WTC11 (cell line): ENCODE measurements at regions not wholly inside any gene's neighbourhood (a gene's known extent, or its start where the extent isn't known, plus 50 kb on each side); places are given as distances from the start of the nearest gene placed in this dataset.

Experiments
- ATAC-seq: fragments of 200-7000 bp; cut with Tn5 transposase; 2 replicates; pipeline ENCODE4 v1.10.0; 2021; ENCODE audit warnings: mild to moderate bottlenecking, moderate library complexity
- CTCF ChIA-PET: fragments of 300-600 bp; sonication (Branson Sonifier 250); formaldehyde crosslinking; loops from one replicate; lab custom pipeline; 2021; ENCODE audit warnings: antibody characterized with exemption; lab: Charles Lee
- POLR2A ChIA-PET: fragments of 350-600 bp; sonication (Branson Sonifier 250); formaldehyde crosslinking; loops from one replicate; lab custom pipeline; 2021; ENCODE audit warnings: antibody characterized with exemption; lab: Charles Lee
- DNase-seq: peaks from one replicate; pipeline ENCODE4 v3.0.0; 2021; ENCODE audit warnings: low spot score
- H3K27ac Mint-ChIP-seq: 2 replicates; pipeline ENCODE4 v1.8.0; 2021; ENCODE audit warnings: mixed read lengths
- H3K27me3 Mint-ChIP-seq: 2 replicates; pipeline ENCODE4 v1.8.0; 2021; ENCODE audit warnings: low read depth, mild to moderate bottlenecking, moderate library complexity, mixed read lengths
- H3K36me3 Mint-ChIP-seq: 2 replicates; pipeline ENCODE4 v1.8.0; 2021; ENCODE audit warnings: mixed read lengths
- H3K4me1 Mint-ChIP-seq: 2 replicates; pipeline ENCODE4 v1.8.0; 2022; ENCODE audit warnings: mixed read lengths
- H3K4me3 Mint-ChIP-seq: 2 replicates; pipeline ENCODE4 v1.8.0; 2021; ENCODE audit warnings: mild to moderate bottlenecking, moderate library complexity, mixed read lengths
- H3K9me3 Mint-ChIP-seq: 2 replicates; pipeline ENCODE4 v1.8.0; 2021; ENCODE audit warnings: mixed read lengths
- ATF6 ChIP-seq: sonication (generic); formaldehyde crosslinking; IDR thresholded peaks from 2 replicates; pipeline ENCODE4 v1.8.1; 2023; ENCODE audit warnings: mild to moderate bottlenecking, missing genetic modification reagents
- CBFB ChIP-seq: sonication (generic); formaldehyde crosslinking; IDR thresholded peaks from 2 replicates; pipeline ENCODE4 v1.8.1; 2022; ENCODE audit warnings: mild to moderate bottlenecking, low read depth, missing genetic modification reagents
- E2F5 ChIP-seq: sonication (generic); formaldehyde crosslinking; IDR thresholded peaks from 2 replicates; pipeline ENCODE4 v1.8.1; 2022; ENCODE audit warnings: mild to moderate bottlenecking, moderate library complexity, missing genetic modification reagents
- FOXP1 ChIP-seq: sonication (generic); formaldehyde crosslinking; IDR thresholded peaks from 2 replicates; pipeline ENCODE4 v1.8.0; 2022; ENCODE audit warnings: missing genetic modification reagents, mild to moderate bottlenecking, moderate library complexity, borderline replicate concordance
- IRF2 ChIP-seq: sonication (generic); formaldehyde crosslinking; IDR thresholded peaks from 2 replicates; pipeline ENCODE4 v1.8.0; 2022; ENCODE audit warnings: low read depth, missing genetic modification reagents, borderline replicate concordance
- KAT7 ChIP-seq: sonication (generic); formaldehyde crosslinking; IDR thresholded peaks from 2 replicates; pipeline ENCODE4 v1.8.1; 2023; ENCODE audit warnings: missing genetic modification reagents, mild to moderate bottlenecking, borderline replicate concordance
- NFYB ChIP-seq: sonication (generic); formaldehyde crosslinking; conservative IDR thresholded peaks from 2 replicates; pipeline ENCODE4 v1.8.0; 2022; ENCODE audit warnings: low read depth, missing genetic modification reagents
- RELA ChIP-seq: sonication (generic); formaldehyde crosslinking; IDR thresholded peaks from 2 replicates; pipeline ENCODE4 v1.8.1; 2022; ENCODE audit warnings: missing genetic modification reagents, mild to moderate bottlenecking, borderline replicate concordance
- RORB ChIP-seq: fragments of 250-450 bp; sonication (Bioruptor Pico); IDR thresholded peaks from 2 replicates; pipeline ENCODE4 v1.9.0; 2021; ENCODE audit warnings: mild to moderate bottlenecking
- SMAD4 ChIP-seq: sonication (generic); formaldehyde crosslinking; IDR thresholded peaks from 2 replicates; pipeline ENCODE4 v1.8.0; 2022; ENCODE audit warnings: mild to moderate bottlenecking, missing genetic modification reagents
- TP53 ChIP-seq: sonication (generic); formaldehyde crosslinking; IDR thresholded peaks from 2 replicates; pipeline ENCODE4 v1.8.1; 2023; ENCODE audit warnings: mild to moderate bottlenecking, missing genetic modification reagents
- ZBTB21 ChIP-seq: sonication (generic); formaldehyde crosslinking; IDR thresholded peaks from 2 replicates; pipeline ENCODE4 v1.8.1; 2023; ENCODE audit warnings: mild to moderate bottlenecking, missing genetic modification reagents, borderline replicate concordance
- ZNF121 ChIP-seq: sonication (generic); formaldehyde crosslinking; IDR thresholded peaks from 2 replicates; pipeline ENCODE4 v1.8.0; 2023; ENCODE audit warnings: missing genetic modification reagents
- ZNF138 ChIP-seq: sonication (generic); formaldehyde crosslinking; conservative IDR thresholded peaks from 2 replicates; pipeline ENCODE4 v1.8.1; 2022; ENCODE audit warnings: mild to moderate bottlenecking, moderate library complexity, missing genetic modification reagents
- ZNF671 ChIP-seq: fragments of 250-450 bp; sonication (Bioruptor Pico); IDR thresholded peaks from 2 replicates; pipeline ENCODE4 v1.8.0; 2021; ENCODE audit warnings: mild to moderate bottlenecking
- TF ChIP-seq, protein P1 (sequence below): sonication (generic); formaldehyde crosslinking; conservative IDR thresholded peaks from 2 replicates; pipeline ENCODE4 v1.8.1; 2022; ENCODE audit warnings: mild to moderate bottlenecking, missing genetic modification reagents
- TF ChIP-seq, protein P2 (sequence below): sonication (generic); formaldehyde crosslinking; IDR thresholded peaks from 2 replicates; pipeline ENCODE4 v1.8.1; 2023; ENCODE audit warnings: mild to moderate bottlenecking, missing genetic modification reagents
- TF ChIP-seq, protein P3 (sequence below): fragments of 250-450 bp; sonication (Bioruptor Pico); IDR thresholded peaks from 2 replicates; pipeline ENCODE4 v1.9.0; 2021; ENCODE audit warnings: mild to moderate bottlenecking, borderline replicate concordance

DNA sequence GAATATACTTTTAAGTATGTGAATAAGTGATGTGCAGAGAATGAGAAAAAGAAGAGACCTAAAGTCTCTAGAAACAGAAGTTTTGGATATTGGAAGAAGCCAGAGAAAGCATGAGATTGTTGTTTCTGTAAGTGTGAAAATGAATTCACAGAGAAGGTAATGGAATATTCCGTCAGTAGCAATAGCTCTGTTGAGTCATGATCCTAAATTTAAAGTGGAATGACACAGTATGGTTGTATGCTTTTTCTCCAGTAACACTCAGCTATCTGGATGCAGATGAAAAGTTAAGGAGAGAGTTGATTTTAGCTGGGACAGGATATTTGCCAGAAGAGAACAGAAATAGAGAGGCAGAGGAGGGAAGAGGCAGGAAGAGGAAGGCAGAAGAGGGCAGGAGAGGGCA, 1166.3 kb downstream of the GALC start (continued):
- TF ChIP-seq, protein P1, sequence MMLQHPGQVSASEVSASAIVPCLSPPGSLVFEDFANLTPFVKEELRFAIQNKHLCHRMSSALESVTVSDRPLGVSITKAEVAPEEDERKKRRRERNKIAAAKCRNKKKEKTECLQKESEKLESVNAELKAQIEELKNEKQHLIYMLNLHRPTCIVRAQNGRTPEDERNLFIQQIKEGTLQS: no peak
- TF ChIP-seq RORB (no peak), E2F5 (CRISPR knock-in tag) (no peak), ZNF671 (CRISPR knock-in tag) (no peak), RELA (CRISPR knock-in tag) (no peak), ZNF121 (CRISPR knock-in tag) (no peak), KAT7 (CRISPR knock-in tag) (no peak)
- TF ChIP-seq, protein P2, sequence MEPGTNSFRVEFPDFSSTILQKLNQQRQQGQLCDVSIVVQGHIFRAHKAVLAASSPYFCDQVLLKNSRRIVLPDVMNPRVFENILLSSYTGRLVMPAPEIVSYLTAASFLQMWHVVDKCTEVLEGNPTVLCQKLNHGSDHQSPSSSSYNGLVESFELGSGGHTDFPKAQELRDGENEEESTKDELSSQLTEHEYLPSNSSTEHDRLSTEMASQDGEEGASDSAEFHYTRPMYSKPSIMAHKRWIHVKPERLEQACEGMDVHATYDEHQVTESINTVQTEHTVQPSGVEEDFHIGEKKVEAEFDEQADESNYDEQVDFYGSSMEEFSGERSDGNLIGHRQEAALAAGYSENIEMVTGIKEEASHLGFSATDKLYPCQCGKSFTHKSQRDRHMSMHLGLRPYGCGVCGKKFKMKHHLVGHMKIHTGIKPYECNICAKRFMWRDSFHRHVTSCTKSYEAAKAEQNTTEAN (CRISPR knock-in tag): no peak

DNA sequence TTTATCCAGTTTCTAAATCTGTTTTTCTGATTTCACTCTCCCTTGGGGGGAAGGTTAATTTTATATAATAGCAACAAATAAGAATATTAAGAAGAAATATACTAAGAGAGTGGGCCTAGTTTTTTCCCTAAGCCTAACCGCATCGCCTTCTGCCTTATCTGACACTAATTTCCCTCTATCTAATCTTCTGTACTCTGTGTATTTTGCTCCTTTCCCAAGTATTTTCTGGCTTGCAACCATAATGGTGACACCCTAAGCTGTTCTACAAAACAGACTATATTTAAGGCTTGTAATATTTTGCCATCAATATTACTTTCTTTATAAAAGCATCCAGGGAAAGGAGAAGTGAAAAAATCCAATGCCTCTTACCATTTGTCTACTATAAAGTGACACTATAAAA, 1168.8 kb downstream of the GALC start:
- no peak for ATAC-seq
- DNase-seq: no peak
- Mint-ChIP-seq H3K9me3 (no peaks in the 10 kb centered on the region), H3K4me1 (peaks cover 8% of the 10 kb centered on the region), H3K27me3 (no peaks in the 10 kb centered on the region), H3K36me3 (no peaks in the 10 kb centered on the region), H3K4me3 (no peak overlapping the region), H3K27ac (no peak overlapping the region)
- ChIA-PET POLR2A (no interaction called here), CTCF (no interaction called here)
- TF ChIP-seq E2F5 (CRISPR knock-in tag) (no peak), TP53 (CRISPR knock-in tag) (no peak), ZNF138 (no peak), CBFB (CRISPR knock-in tag) (no peak), ZBTB21 (CRISPR knock-in tag) (no peak), IRF2 (CRISPR knock-in tag) (no peak), FOXP1 (CRISPR knock-in tag) (no peak), SMAD4 (CRISPR knock-in tag) (no peak), ATF6 (CRISPR knock-in tag) (no peak), NFYB (CRISPR knock-in tag) (no peak)
- TF ChIP-seq, protein P3, sequence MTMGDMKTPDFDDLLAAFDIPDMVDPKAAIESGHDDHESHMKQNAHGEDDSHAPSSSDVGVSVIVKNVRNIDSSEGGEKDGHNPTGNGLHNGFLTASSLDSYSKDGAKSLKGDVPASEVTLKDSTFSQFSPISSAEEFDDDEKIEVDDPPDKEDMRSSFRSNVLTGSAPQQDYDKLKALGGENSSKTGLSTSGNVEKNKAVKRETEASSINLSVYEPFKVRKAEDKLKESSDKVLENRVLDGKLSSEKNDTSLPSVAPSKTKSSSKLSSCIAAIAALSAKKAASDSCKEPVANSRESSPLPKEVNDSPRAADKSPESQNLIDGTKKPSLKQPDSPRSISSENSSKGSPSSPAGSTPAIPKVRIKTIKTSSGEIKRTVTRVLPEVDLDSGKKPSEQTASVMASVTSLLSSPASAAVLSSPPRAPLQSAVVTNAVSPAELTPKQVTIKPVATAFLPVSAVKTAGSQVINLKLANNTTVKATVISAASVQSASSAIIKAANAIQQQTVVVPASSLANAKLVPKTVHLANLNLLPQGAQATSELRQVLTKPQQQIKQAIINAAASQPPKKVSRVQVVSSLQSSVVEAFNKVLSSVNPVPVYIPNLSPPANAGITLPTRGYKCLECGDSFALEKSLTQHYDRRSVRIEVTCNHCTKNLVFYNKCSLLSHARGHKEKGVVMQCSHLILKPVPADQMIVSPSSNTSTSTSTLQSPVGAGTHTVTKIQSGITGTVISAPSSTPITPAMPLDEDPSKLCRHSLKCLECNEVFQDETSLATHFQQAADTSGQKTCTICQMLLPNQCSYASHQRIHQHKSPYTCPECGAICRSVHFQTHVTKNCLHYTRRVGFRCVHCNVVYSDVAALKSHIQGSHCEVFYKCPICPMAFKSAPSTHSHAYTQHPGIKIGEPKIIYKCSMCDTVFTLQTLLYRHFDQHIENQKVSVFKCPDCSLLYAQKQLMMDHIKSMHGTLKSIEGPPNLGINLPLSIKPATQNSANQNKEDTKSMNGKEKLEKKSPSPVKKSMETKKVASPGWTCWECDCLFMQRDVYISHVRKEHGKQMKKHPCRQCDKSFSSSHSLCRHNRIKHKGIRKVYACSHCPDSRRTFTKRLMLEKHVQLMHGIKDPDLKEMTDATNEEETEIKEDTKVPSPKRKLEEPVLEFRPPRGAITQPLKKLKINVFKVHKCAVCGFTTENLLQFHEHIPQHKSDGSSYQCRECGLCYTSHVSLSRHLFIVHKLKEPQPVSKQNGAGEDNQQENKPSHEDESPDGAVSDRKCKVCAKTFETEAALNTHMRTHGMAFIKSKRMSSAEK (CRISPR knock-in tag): no peak
